HFF-Myc (cell line): ENCODE measurements at regions not wholly inside any gene's neighbourhood (a gene's known extent, or its start where the extent isn't known, plus 50 kb on each side); places are given as distances from the start of the nearest gene placed in this dataset.

Experiments used
- DNase-seq: peaks from one replicate; pipeline ENCODE4 v3.0.0-alpha.2; 2011; ENCODE audit warnings: low read depth; ENCODE audit errors: extremely low read depth
- H3K4me3 ChIP-seq: replicated peaks from 2 replicates; pipeline ENCODE4 v1.5.1; 2011; ENCODE audit warnings: low read depth, mild to moderate bottlenecking, control low read depth, low read length
- CTCF ChIP-seq: IDR thresholded peaks from 2 replicates; pipeline ENCODE4 v1.5.1; 2012; ENCODE audit warnings: mild to moderate bottlenecking, low read depth, low read length, control low read depth; ENCODE audit errors: missing control alignments

DNA sequence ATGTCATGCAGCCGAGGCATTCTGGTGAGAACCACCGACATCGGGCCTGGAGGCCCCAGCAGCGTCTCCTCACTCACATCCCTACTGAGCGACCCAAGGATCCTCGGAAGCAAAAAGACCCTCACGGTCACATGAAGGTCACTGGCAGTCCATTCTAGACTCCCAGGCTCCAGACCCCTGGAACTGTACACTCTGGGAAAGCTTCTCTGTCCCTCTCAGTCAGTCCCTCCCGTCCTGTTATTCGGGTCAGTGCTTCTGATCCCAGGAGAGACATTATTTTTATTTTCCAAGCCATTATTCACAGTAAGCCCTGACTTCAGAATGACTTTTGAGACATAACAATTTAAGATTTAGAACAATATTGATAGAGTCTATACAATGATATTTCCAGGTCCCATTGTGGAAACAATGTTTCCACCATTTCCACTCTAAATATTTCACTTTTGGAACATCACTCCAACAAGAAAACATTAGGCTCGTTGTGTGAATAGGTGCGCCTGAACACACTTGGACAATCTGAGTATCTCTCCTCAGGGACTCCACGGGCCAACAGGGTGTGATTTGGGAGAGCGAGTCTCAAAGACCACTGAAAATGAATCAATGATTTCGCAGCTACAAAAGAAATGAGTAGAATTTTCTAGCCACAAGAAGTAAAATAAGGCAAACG, 199.7 kb downstream of the SOD2 start:
- no peak overlapping the region for H3K4me3 ChIP-seq
- DNase-seq = no peak
- no peak for TF ChIP-seq CTCF

- no peak overlapping the region for H3K4me3 ChIP-seq
- no peak for TF ChIP-seq CTCF
- no peak for DNase-seq
These were observed 202.6 kb downstream of the SOD2 start for GRCh38 chr6:159490298-159490937.

GRCh38 chr6:159487636-159488035, 205.4 kb downstream of the SOD2 start:
- no peak for DNase-seq
- TF ChIP-seq CTCF = no peak
- no peak overlapping the region for H3K4me3 ChIP-seq

GRCh38 chr6:159483259-159483658, 209.8 kb downstream of the SOD2 start:
- DNase-seq = no peak
- no peak overlapping the region for H3K4me3 ChIP-seq
- TF ChIP-seq CTCF = no peak

GRCh38 chr6:159481897-159482296, 211.1 kb downstream of the SOD2 start:
- no peak for DNase-seq
- no peak for TF ChIP-seq CTCF
- no peak overlapping the region for H3K4me3 ChIP-seq

- H3K4me3 ChIP-seq = no peak overlapping the region
- TF ChIP-seq CTCF = no peak
- no peak for DNase-seq
These were observed 212.6 kb downstream of the SOD2 start for GRCh38 chr6:159480471-159480870.
